IMR-90 (cell line): ENCODE measurements at regions not wholly inside any gene's neighbourhood (a gene's known extent, or its start where the extent isn't known, plus 50 kb on each side); places are given as distances from the start of the nearest gene placed in this dataset.

Experiments used
- ATAC-seq: fragments of 200-7000 bp; cut with Tn5 transposase; 2 replicates; pipeline ENCODE4 v1.9.1; 2020; ENCODE audit warnings: low read depth, mild to moderate bottlenecking, moderate library complexity
- BruUV-seq: library from RNA; stranded (reverse); fragments of 400-500 nt; replicated peaks from 2 replicates; lab custom pipeline; 2021; lab: Mats Ljungman, UMichigan
- CTCF ChIA-PET: fragments of 300-600 bp; formaldehyde crosslinking; extraction: SDS; loops from one replicate; lab custom pipeline; 2021; ENCODE audit warnings: antibody characterized with exemption; lab: Yijun Ruan, JAX
- POLR2A ChIA-PET: fragments of 300-600 bp; sonication (Branson Sonifier 250); formaldehyde crosslinking; loops from one replicate; lab custom pipeline; 2022; ENCODE audit warnings: antibody characterized with exemption; ENCODE audit not compliant: unreplicated experiment; lab: Charles Lee
- DNase-seq: peaks from one replicate; pipeline ENCODE4 v3.0.0; 2013
- H2AFZ ChIP-seq: replicated peaks from 2 replicates; pipeline ENCODE3; 2013; ENCODE audit warnings: low read length, mild to moderate bottlenecking; ENCODE audit not compliant: poor library complexity
- H2AK5ac ChIP-seq: 2 replicates; pipeline ENCODE4 v1.6.1; 2013; ENCODE audit warnings: low read depth, low read length, inconsistent platforms
- H2AK9ac ChIP-seq: replicated peaks from 2 replicates; pipeline ENCODE3; 2013; ENCODE audit warnings: mild to moderate bottlenecking, low read depth, low read length, moderate library complexity; ENCODE audit not compliant: poor library complexity
- H2BK120ac ChIP-seq: 2 replicates; pipeline ENCODE4 v1.6.1; 2013; ENCODE audit warnings: low read depth, low read length, inconsistent platforms
- H2BK15ac ChIP-seq: 3 replicates; pipeline ENCODE4 v1.6.1; 2013; ENCODE audit warnings: low read depth, low read length, inconsistent platforms
- H2BK20ac ChIP-seq: 2 replicates; pipeline ENCODE4 v1.6.1; 2013; ENCODE audit warnings: low read depth, mild to moderate bottlenecking, inconsistent platforms, low read length, moderate library complexity
- H2BK5ac ChIP-seq: 2 replicates; pipeline ENCODE4 v1.6.1; 2013; ENCODE audit warnings: mild to moderate bottlenecking, low read depth, low read length, inconsistent platforms; ENCODE audit not compliant: poor library complexity, severe bottlenecking
- H3K14ac ChIP-seq: replicated peaks from 2 replicates; pipeline ENCODE4 v1.6.1; 2013; ENCODE audit warnings: low read depth, low read length, inconsistent platforms
- H3K18ac ChIP-seq: 2 replicates; pipeline ENCODE4 v1.6.1; 2013; ENCODE audit warnings: low read depth, low read length, control low read depth
- H3K23ac ChIP-seq: 2 replicates; pipeline ENCODE4 v1.6.1; 2013; ENCODE audit warnings: low read depth, low read length, inconsistent platforms
- H3K27ac ChIP-seq: 2 replicates; pipeline ENCODE4 v1.5.1; 2013; ENCODE audit warnings: mild to moderate bottlenecking, control low read depth, low read length; ENCODE audit not compliant: insufficient read depth
- H3K27me3 ChIP-seq: 2 replicates; pipeline ENCODE4 v1.6.1; 2013; ENCODE audit warnings: low read length; ENCODE audit not compliant: control insufficient read depth, insufficient read depth
- H3K36me3 ChIP-seq: 2 replicates; pipeline ENCODE4 v1.6.1; 2013; ENCODE audit warnings: low read length, mixed read lengths; ENCODE audit not compliant: control insufficient read depth, insufficient read depth
- H3K4ac ChIP-seq: 2 replicates; pipeline ENCODE4 v1.6.1; 2013; ENCODE audit warnings: low read depth, low read length, inconsistent platforms
- H3K4me1 ChIP-seq: 2 replicates; pipeline ENCODE4 v1.6.1; 2013; ENCODE audit warnings: low read length, mixed read lengths; ENCODE audit not compliant: control insufficient read depth, insufficient read depth
- H3K4me2 ChIP-seq: 2 replicates; pipeline ENCODE4 v1.6.1; 2013; ENCODE audit warnings: low read depth, mild to moderate bottlenecking, control low read depth, low read length, moderate library complexity
- H3K4me3 ChIP-seq: 2 replicates; pipeline ENCODE4 v1.5.1; 2013; ENCODE audit warnings: low read depth, mild to moderate bottlenecking, control low read depth, low read length, moderate library complexity; ENCODE audit not compliant: insufficient read depth
- H3K56ac ChIP-seq: 2 replicates; pipeline ENCODE4 v1.6.1; 2013; ENCODE audit warnings: low read length, inconsistent platforms; ENCODE audit not compliant: insufficient read depth; ENCODE audit errors: extremely low read depth
- H3K79me1 ChIP-seq, 2 experiments: 2 replicates each; pipeline ENCODE4 v1.6.1; 2013; ENCODE audit warnings: low read length in 2 of 2, inconsistent platforms in 1 of 2, low read depth in 1 of 2
- H3K9ac ChIP-seq: 2 replicates; pipeline ENCODE4 v1.6.1; 2013; ENCODE audit warnings: low read depth, low read length, control low read depth
- H3K9me1 ChIP-seq: 2 replicates; pipeline ENCODE4 v1.6.1; 2013; ENCODE audit warnings: low read length, inconsistent platforms; ENCODE audit not compliant: insufficient read depth
- H3K9me3 ChIP-seq: 2 replicates; pipeline ENCODE4 v1.6.1; 2013; ENCODE audit warnings: low read length; ENCODE audit not compliant: control insufficient read depth, insufficient read depth
- H4K20me1 ChIP-seq: 2 replicates; pipeline ENCODE4 v1.6.1; 2013; ENCODE audit warnings: low read length, inconsistent platforms; ENCODE audit not compliant: insufficient read depth
- H4K5ac ChIP-seq: 2 replicates; pipeline ENCODE4 v1.6.1; 2013; ENCODE audit warnings: mild to moderate bottlenecking, low read depth, low read length, control low read depth
- H4K8ac ChIP-seq, 2 experiments: 2 replicates each; pipeline ENCODE4 v1.6.1; 2013; ENCODE audit warnings: low read depth in 2 of 2, low read length in 2 of 2, control low read depth in 1 of 2, inconsistent platforms in 1 of 2
- H4K91ac ChIP-seq: 2 replicates; pipeline ENCODE4 v1.6.1; 2013; ENCODE audit warnings: low read depth, low read length, inconsistent platforms; ENCODE audit not compliant: insufficient read depth
- BHLHE40 ChIP-seq: fragments of 150-350 bp; IDR thresholded peaks from 2 replicates; pipeline ENCODE4 v1.6.1; 2016; ENCODE audit warnings: mild to moderate bottlenecking, low read depth, low read length
- FOS ChIP-seq: fragments of 150-350 bp; IDR thresholded peaks from 2 replicates; pipeline ENCODE4 v1.6.1; 2016; ENCODE audit warnings: low read depth, low read length
- MAZ ChIP-seq: IDR thresholded peaks from 2 replicates; pipeline ENCODE4 v1.6.1; 2012; ENCODE audit warnings: low read depth, mild to moderate bottlenecking, low read length, improper control_type of control experiment, moderate library complexity, borderline replicate concordance
- MXI1 ChIP-seq: IDR thresholded peaks from 2 replicates; pipeline ENCODE4 v1.6.1; 2012; ENCODE audit warnings: low read depth, mild to moderate bottlenecking, low read length, moderate library complexity, borderline replicate concordance
- POLR2A ChIP-seq: IDR thresholded peaks from 2 replicates; pipeline ENCODE4 v1.6.1; 2012; ENCODE audit warnings: mild to moderate bottlenecking, low read depth, low read length
- RAD21 ChIP-seq: IDR thresholded peaks from 2 replicates; pipeline ENCODE4 v1.6.1; 2012; ENCODE audit warnings: low read length, improper control_type of control experiment
- RFX5 ChIP-seq: IDR thresholded peaks from 2 replicates; pipeline ENCODE4 v1.8.0; 2012; ENCODE audit warnings: low read depth, mild to moderate bottlenecking, low read length, moderate library complexity
- WGBS, 2 experiments: methylation state at CpG; one replicate each; pipeline versions ENCODE4 v1.1.5 to v1.1.7; 2013; ENCODE audit warnings: missing lambda C conversion rate in 2 of 2; ENCODE audit not compliant: insufficient read length in 1 of 2; ENCODE audit errors: extremely low coverage in 2 of 2; 5-methylcytosine and 5-hydroxymethylcytosine counted together
- dilution Hi-C: fragments of 300-500 bp; cut with HindIII; formaldehyde crosslinking; loops from one replicate; pipeline ENCODE4 v1.14.3; 2018; ENCODE audit warnings: low sequenced_read_pairs; ENCODE audit not compliant: unreplicated experiment
- in situ Hi-C: fragments of 300-500 bp; cut with MboI; formaldehyde crosslinking; loops from 3 replicates; pipeline ENCODE4 v1.14.3; 2019; ENCODE audit warnings: low sequenced_read_pairs, inconsistent platforms, mixed read lengths
- intact Hi-C: fragments of 100-400 bp; cut with micrococcal nuclease; formaldehyde crosslinking; loops from 2 replicates; pipeline ENCODE4 v1.10.0; 2022

DNA sequence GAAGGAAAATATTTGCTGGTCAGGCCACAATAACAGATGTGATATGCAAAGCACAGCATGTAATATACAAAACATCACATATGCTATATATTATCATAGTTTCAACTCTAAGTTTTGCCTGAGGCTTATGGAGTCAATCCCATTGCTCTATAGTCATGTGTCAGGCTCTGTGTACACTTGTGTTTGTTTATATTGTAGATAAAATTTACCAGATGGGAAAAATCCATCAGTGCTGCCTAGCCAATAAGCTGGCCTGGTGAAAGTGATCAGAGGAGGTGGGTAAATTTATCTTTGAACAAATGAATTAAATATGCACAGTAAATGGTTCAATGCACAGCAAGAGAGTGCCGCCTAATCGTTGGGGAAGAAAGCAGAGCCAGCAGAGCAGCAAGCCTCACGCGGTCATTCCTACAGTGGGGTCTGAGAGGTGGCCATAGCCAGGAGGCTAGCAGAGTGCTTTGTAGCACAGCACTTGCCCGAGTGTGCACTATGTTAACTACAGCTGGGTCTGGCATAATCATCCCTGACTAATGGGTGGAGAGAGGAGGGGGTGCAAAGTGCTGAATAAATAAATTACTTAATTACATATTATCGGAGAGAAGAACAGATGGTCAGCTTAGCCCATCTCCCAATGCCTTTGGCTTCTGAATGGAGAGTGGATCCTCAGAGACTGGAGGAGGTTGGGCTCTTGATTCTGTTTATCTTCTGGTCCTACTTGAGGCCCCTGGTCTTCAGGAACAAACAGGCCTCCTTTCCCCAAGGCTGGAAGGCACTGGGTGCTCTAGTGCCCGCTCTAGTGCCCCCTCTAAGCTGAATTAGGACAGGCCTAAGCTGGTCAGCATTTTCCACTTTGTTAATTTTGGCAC lies 153.5 kb downstream of the MAT2B start (continued):
- TF ChIP-seq RAD21: no peak

DNA sequence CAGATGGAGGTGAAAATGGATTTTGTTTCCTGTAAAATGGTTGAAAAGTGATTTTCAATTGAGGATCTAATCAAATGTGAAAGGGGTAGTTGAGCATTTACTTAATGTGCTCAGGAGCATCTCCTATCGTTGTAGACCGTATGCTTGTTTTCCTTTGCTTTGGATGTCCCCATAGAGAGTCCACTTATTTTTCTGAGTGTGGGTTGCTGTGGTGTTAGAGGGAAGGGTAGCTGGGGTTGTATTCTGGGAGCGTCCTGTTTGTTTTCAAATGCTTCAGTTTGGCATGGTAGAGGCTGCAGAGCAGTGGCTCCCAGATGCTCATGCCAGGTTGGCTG lies 154.1 kb downstream of the MAT2B start:
- Histone ChIP-seq H4K91ac (no peak overlapping the region), H3K4me1 (peaks cover 2% of the 10 kb centered on the region; the same call in 1 of the 2 replicates), H2BK20ac (no peak overlapping the region), H4K8ac (no peak overlapping the region), H3K9me1 (no peaks in the 10 kb centered on the region), H3K56ac (no peak overlapping the region), H3K4ac (no peak overlapping the region), H3K4me3 (no peak overlapping the region), H3K27ac (no peak overlapping the region), H2BK120ac (no peak overlapping the region), H2BK15ac (no peak overlapping the region), H3K4me2 (no peak overlapping the region), H3K79me1 (no peaks in the 10 kb centered on the region), H2BK5ac (no peak overlapping the region), H4K20me1 (no peaks in the 10 kb centered on the region), H3K18ac (no peak overlapping the region; the same call in 1 of the 2 replicates), H2AK5ac (no peak overlapping the region), H2AK9ac (no peak overlapping the region), H3K36me3 (no peaks in the 10 kb centered on the region), H4K5ac (no peak overlapping the region), H3K9ac (no peak overlapping the region), H3K9me3 (no peaks in the 10 kb centered on the region), H3K23ac (no peak overlapping the region), H2AFZ (no peak overlapping the region), H3K14ac (no peak overlapping the region), H3K27me3 (no peaks in the 10 kb centered on the region)
- TF ChIP-seq BHLHE40 (no peak), RFX5 (no peak), FOS (no peak), POLR2A (no peak), MXI1 (no peak), MAZ (no peak)
- no CpG with 5 or more reads among the region's 3 CpGs for WGBS, 2 experiments
- in situ Hi-C loops (no loop called here), dilution Hi-C loops (no loop called here), intact Hi-C loops (no loop called here)
- ChIA-PET POLR2A (no interaction called here), CTCF (no interaction called here)
- DNase-seq (no peak), ATAC-seq (no peak)
- no TSS peak for BruUV-seq
